Osteoblast (primary cell): ENCODE measurements at regions not wholly inside any gene's neighbourhood (a gene's known extent, or its start where the extent isn't known, plus 50 kb on each side); places are given as distances from the start of the nearest gene placed in this dataset.

Source experiments
- DNase-seq: peaks from one replicate; pipeline ENCODE4 v3.0.0; 2011; ENCODE audit warnings: low spot score, mixed read lengths; ENCODE audit not compliant: insufficient read length; ENCODE audit errors: missing footprints
- H2AFZ ChIP-seq: 2 replicates; pipeline ENCODE4 v1.6.0; 2011; ENCODE audit warnings: mild to moderate bottlenecking, low read length
- H3K27ac ChIP-seq: 2 replicates; pipeline ENCODE4 v1.5.1; 2011; ENCODE audit warnings: mild to moderate bottlenecking, low read depth, low read length, moderate library complexity
- H3K27me3 ChIP-seq: 2 replicates; pipeline ENCODE4 v1.6.0; 2012; ENCODE audit warnings: mild to moderate bottlenecking, control low read depth, inconsistent platforms, low read length, moderate library complexity; ENCODE audit not compliant: insufficient read depth
- H3K36me3 ChIP-seq: 2 replicates; pipeline ENCODE4 v1.5.1; 2011; ENCODE audit warnings: mild to moderate bottlenecking, low read length, control low read depth, moderate library complexity; ENCODE audit not compliant: insufficient read depth
- H3K4me1 ChIP-seq: 2 replicates; pipeline ENCODE4 v1.5.1; 2011; ENCODE audit warnings: mild to moderate bottlenecking, low read length, control low read depth, moderate library complexity; ENCODE audit not compliant: insufficient read depth
- H3K4me2 ChIP-seq: 2 replicates; pipeline ENCODE4 v1.6.0; 2011; ENCODE audit warnings: mild to moderate bottlenecking, low read length; ENCODE audit not compliant: insufficient read depth
- H3K4me3 ChIP-seq: fragments of 200-600 bp; sonication (generic); 3 replicates; pipeline ENCODE4 v1.5.1; 2012; ENCODE audit warnings: mild to moderate bottlenecking, low read length, inconsistent platforms; ENCODE audit not compliant: insufficient read depth
- H3K79me2 ChIP-seq: 2 replicates; pipeline ENCODE4 v1.6.0; 2012; ENCODE audit warnings: mild to moderate bottlenecking, low read length, control low read depth, inconsistent platforms; ENCODE audit not compliant: insufficient read depth
- H3K9me3 ChIP-seq: 2 replicates; pipeline ENCODE4 v1.5.1; 2011; ENCODE audit warnings: low read depth, low read length, control low read depth
- H4K20me1 ChIP-seq: 2 replicates; pipeline ENCODE4 v1.6.0; 2012; ENCODE audit warnings: mild to moderate bottlenecking, low read length, control low read depth; ENCODE audit not compliant: insufficient read depth
- TF ChIP-seq, protein P1 (sequence below): IDR thresholded peaks from 2 replicates; pipeline ENCODE4 v1.5.1; 2011; ENCODE audit warnings: mild to moderate bottlenecking, low read depth, low read length, moderate library complexity; ENCODE audit errors: extremely low read depth

DNA sequence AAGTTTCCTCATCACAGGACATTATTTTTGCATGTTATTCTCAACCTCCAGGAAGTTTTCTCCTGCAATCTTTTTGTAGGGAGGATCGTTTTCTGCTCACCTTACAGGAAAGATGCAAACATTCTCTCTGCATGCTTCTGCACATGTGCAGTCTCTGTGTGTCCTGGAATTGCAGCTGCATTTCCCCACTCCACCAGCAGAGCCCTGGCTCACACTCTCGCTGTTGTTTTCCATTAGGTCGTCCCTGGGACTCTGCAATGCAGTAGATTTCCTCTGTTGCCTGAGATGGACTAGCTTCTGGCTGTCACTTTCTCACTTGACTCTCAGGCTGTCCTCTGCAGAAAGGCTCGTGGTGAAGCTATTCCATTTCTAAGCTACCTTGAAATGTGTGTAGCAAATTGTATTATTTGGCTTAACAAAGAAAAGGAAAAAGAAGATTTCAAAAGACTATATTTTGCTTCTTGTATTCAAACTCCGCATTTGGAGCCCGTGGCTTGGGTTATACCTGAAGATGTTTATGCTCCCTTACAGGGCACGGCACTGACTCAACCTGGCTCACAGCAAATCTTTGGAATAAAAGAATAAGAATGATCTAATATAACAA lies 346.7 kb downstream of the RAD51AP2 start:
- Histone ChIP-seq H4K20me1 (no peaks in the 10 kb centered on the region), H3K4me2 (no peak overlapping the region), H3K9me3 (no peaks in the 10 kb centered on the region), H3K4me1 (no peaks in the 10 kb centered on the region), H2AFZ (no peak overlapping the region), H3K27me3 (no peaks in the 10 kb centered on the region), H3K27ac (no peak overlapping the region), H3K36me3 (no peaks in the 10 kb centered on the region), H3K79me2 (no peaks in the 10 kb centered on the region), H3K4me3 (no peak overlapping the region)
- no peak for DNase-seq
- TF ChIP-seq, protein P1, sequence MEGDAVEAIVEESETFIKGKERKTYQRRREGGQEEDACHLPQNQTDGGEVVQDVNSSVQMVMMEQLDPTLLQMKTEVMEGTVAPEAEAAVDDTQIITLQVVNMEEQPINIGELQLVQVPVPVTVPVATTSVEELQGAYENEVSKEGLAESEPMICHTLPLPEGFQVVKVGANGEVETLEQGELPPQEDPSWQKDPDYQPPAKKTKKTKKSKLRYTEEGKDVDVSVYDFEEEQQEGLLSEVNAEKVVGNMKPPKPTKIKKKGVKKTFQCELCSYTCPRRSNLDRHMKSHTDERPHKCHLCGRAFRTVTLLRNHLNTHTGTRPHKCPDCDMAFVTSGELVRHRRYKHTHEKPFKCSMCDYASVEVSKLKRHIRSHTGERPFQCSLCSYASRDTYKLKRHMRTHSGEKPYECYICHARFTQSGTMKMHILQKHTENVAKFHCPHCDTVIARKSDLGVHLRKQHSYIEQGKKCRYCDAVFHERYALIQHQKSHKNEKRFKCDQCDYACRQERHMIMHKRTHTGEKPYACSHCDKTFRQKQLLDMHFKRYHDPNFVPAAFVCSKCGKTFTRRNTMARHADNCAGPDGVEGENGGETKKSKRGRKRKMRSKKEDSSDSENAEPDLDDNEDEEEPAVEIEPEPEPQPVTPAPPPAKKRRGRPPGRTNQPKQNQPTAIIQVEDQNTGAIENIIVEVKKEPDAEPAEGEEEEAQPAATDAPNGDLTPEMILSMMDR = no peak

DNA sequence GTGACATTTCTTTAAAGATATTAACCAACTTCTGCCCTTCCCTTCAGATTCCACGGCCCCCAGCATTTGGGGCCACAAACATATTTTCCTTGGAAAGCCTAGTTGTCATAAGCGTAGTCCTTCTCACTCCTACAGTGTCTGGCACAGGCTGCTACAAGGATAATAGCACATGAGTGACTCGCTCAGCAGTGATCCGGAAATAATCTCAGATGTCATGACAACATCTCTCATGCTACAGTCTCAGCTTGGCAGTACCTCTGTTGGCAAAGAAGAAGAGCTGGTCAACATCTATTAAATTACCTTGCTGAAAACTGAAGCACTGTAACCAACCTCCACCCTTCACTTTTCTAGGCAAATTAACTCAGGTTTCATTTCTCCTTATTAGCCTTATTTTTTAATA lies 351.7 kb downstream of the RAD51AP2 start:
- Histone ChIP-seq H3K27ac (no peak overlapping the region), H3K79me2 (no peaks in the 10 kb centered on the region), H3K4me2 (no peak overlapping the region), H2AFZ (no peak overlapping the region), H3K9me3 (no peaks in the 10 kb centered on the region), H3K27me3 (no peaks in the 10 kb centered on the region), H3K36me3 (no peaks in the 10 kb centered on the region), H4K20me1 (no peaks in the 10 kb centered on the region), H3K4me1 (no peaks in the 10 kb centered on the region), H3K4me3 (no peak overlapping the region)
- peak; percentile 5 for DNase-seq
- TF ChIP-seq, protein P1 = no peak

DNA sequence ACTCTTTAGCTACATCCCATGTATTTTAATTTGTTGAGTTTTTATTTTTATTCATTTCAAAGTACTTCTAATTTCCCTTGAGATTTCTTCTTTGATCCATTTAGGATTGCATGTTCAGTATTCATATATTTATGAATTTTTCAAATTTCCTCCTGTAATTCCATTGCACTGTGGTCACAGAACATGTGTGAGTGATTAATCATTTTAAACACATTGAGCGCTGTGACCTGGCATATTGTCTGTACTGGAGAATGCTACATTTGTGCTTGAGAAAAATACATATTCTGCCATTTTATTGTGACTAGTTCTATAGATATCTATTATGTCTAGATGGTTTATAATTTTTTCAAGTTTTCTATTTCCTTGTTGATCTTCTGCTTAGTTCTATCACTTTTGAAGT lies 353.7 kb downstream of the RAD51AP2 start:
- DNase-seq = no peak
- TF ChIP-seq, protein P1 = no peak
- H4K20me1 ChIP-seq = no peaks in the 10 kb centered on the region

DNA sequence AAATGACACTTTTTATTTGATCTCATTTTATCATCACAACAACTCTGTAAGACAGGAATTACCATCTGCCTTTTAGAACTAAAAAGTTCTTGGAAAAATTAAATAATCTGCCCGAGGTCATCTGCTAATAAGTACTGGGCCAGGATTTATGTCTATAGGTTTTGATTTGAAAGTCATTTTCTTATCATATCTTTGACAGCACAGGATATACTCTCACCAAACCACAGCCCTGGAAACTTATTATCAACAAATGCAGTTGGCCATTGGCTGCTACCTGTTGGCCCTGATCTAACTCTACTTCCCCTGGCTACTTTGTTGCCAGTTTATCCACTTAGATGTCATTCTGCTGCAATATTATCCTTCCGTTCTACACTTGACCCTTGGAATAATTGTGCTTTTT lies 354.6 kb downstream of the RAD51AP2 start:
- no peak overlapping the region for H3K4me2 ChIP-seq
- no peaks in the 10 kb centered on the region for H4K20me1 ChIP-seq
- H3K4me3 ChIP-seq = no peak overlapping the region
- no peaks in the 10 kb centered on the region for H3K79me2 ChIP-seq
- TF ChIP-seq, protein P1 = no peak
- no peak overlapping the region for H2AFZ ChIP-seq
- H3K36me3 ChIP-seq = no peaks in the 10 kb centered on the region
- H3K27me3 ChIP-seq = no peaks in the 10 kb centered on the region
- no peaks in the 10 kb centered on the region for H3K9me3 ChIP-seq
- no peak for DNase-seq
- H3K27ac ChIP-seq = no peak overlapping the region
- no peaks in the 10 kb centered on the region for H3K4me1 ChIP-seq

More for the DNA sequence above, 353.7 kb downstream of the RAD51AP2 start:
- no peak overlapping the region for H3K4me2 ChIP-seq
- no peak overlapping the region for H3K27ac ChIP-seq
- no peaks in the 10 kb centered on the region for H3K79me2 ChIP-seq
- H3K4me1 ChIP-seq = no peaks in the 10 kb centered on the region
- no peaks in the 10 kb centered on the region for H3K9me3 ChIP-seq
- H3K27me3 ChIP-seq = no peaks in the 10 kb centered on the region
- H3K36me3 ChIP-seq = no peaks in the 10 kb centered on the region
- no peak overlapping the region for H3K4me3 ChIP-seq
- no peak overlapping the region for H2AFZ ChIP-seq
